CD4-positive, alpha-beta memory T cell (primary cell): ENCODE measurements at regions not wholly inside any gene's neighbourhood (a gene's known extent, or its start where the extent isn't known, plus 50 kb on each side); places are given as distances from the start of the nearest gene placed in this dataset.

Experiments
- CTCF ChIA-PET: fragments of 350-600 bp; sonication (Branson Sonifier 250); formaldehyde crosslinking; loops from one replicate; lab custom pipeline; 2021; ENCODE audit warnings: inconsistent platforms; ENCODE audit not compliant: partially characterized antibody; lab: Charles Lee
- POLR2A ChIA-PET: fragments of 350-600 bp; sonication (Branson Sonifier 250); formaldehyde crosslinking; loops from one replicate; lab custom pipeline; 2021; ENCODE audit not compliant: partially characterized antibody; lab: Charles Lee
- DNase-seq, 5 donors: peaks; one replicate each; pipeline versions ENCODE4 v3.0.0 to v3.0.0-alpha.2; 2020 to 2022; ENCODE audit warnings: mixed read lengths in 1 of 5
- H3K27ac ChIP-seq: one replicate; pipeline ENCODE4 v1.7.0; 2013; ENCODE audit warnings: low read depth, low read length
- H3K27me3 ChIP-seq: 2 replicates; pipeline ENCODE4 v1.7.0; 2013; ENCODE audit warnings: mild to moderate bottlenecking, low read length, moderate library complexity; ENCODE audit not compliant: insufficient read depth
- H3K36me3 ChIP-seq: 2 replicates; pipeline ENCODE4 v1.7.0; 2013; ENCODE audit warnings: mild to moderate bottlenecking, low read length, moderate library complexity; ENCODE audit not compliant: insufficient read depth
- H3K4me1 ChIP-seq: 2 replicates; pipeline ENCODE4 v1.7.0; 2013; ENCODE audit warnings: mild to moderate bottlenecking, low read length, moderate library complexity; ENCODE audit not compliant: insufficient read depth
- H3K4me3 ChIP-seq, 2 donors: one replicate each; pipeline ENCODE4 v1.7.0; 2013; ENCODE audit warnings: low read length in 2 of 2, mild to moderate bottlenecking in 1 of 2
- H3K9me3 ChIP-seq, 2 donors: one replicate each; pipeline ENCODE4 v1.7.0; 2013; ENCODE audit warnings: low read length in 2 of 2, control low read depth in 1 of 2; ENCODE audit not compliant: control insufficient read depth in 1 of 2
- H3K27ac Mint-ChIP-seq, 7 donors: one replicate each; pipeline ENCODE4 v1.8.0; 2020 to 2021; ENCODE audit warnings: mixed read lengths in 7 of 7, mild to moderate bottlenecking in 6 of 7, inconsistent platforms in 3 of 7, moderate library complexity in 3 of 7
- H3K27me3 Mint-ChIP-seq, 2 donors: one replicate each; pipeline ENCODE4 v1.8.0; 2020 to 2021; ENCODE audit warnings: mixed read lengths in 2 of 2
- H3K36me3 Mint-ChIP-seq, 2 donors: one replicate each; pipeline ENCODE4 v1.8.0; 2020 to 2021; ENCODE audit warnings: mixed read lengths in 2 of 2, inconsistent platforms in 1 of 2, mild to moderate bottlenecking in 1 of 2
- H3K4me1 Mint-ChIP-seq, 4 donors: one replicate each; pipeline ENCODE4 v1.8.0; 2020 to 2021; ENCODE audit warnings: mixed read lengths in 4 of 4, mild to moderate bottlenecking in 1 of 4
- H3K4me3 Mint-ChIP-seq, 8 donors: one replicate each; pipeline ENCODE4 v1.8.0; 2020 to 2021; ENCODE audit warnings: mixed read lengths in 8 of 8, mild to moderate bottlenecking in 7 of 8, moderate library complexity in 6 of 8, inconsistent platforms in 3 of 8
- H3K9me3 Mint-ChIP-seq, 8 donors: one replicate each; pipeline ENCODE4 v1.8.0; 2020 to 2021; ENCODE audit warnings: mixed read lengths in 8 of 8, mild to moderate bottlenecking in 5 of 8, inconsistent platforms in 3 of 8, moderate library complexity in 1 of 8
- intact Hi-C: fragments of 100-400 bp; cut with micrococcal nuclease; formaldehyde crosslinking; loops from one replicate; pipeline ENCODE4 v1.15.1; 2023

GRCh38 chr9:99572567-99572966, 249.1 kb upstream of the NR4A3 start:
- Histone ChIP-seq H3K9me3 (no peaks in the 10 kb centered on the region), H3K27ac (no peak overlapping the region), H3K4me3 (no peak overlapping the region), H3K27me3 (no peaks in the 10 kb centered on the region), H3K4me1 (no peaks in the 10 kb centered on the region), H3K36me3 (no peaks in the 10 kb centered on the region)
- Mint-ChIP-seq H3K36me3 (no peaks in the 10 kb centered on the region), H3K4me1 (no peaks in the 10 kb centered on the region), H3K4me3 (no peak overlapping the region), H3K27ac (no peak overlapping the region), H3K27me3 (peaks cover 4 to 8% of the 10 kb centered on the region in 2 donors), H3K9me3 (no peaks in the 10 kb centered on the region)
- POLR2A ChIA-PET: no interaction called here
- CTCF ChIA-PET: no interaction called here
- intact Hi-C loops: no loop called here
- no peak for DNase-seq

GRCh38 chr9:99573085-99573484, 248.6 kb upstream of the NR4A3 start:
- ChIA-PET CTCF (no interaction called here), POLR2A (no interaction called here)
- no peaks in the 10 kb centered on the region for H3K36me3 Mint-ChIP-seq
- Histone ChIP-seq H3K9me3 (no peaks in the 10 kb centered on the region), H3K36me3 (no peaks in the 10 kb centered on the region), H3K27me3 (no peaks in the 10 kb centered on the region), H3K27ac (no peak overlapping the region), H3K4me3 (no peak overlapping the region), H3K4me1 (no peaks in the 10 kb centered on the region)
- H3K27ac Mint-ChIP-seq: no peak overlapping the region
- no peak overlapping the region for H3K4me3 Mint-ChIP-seq
- H3K4me1 Mint-ChIP-seq: no peaks in the 10 kb centered on the region
- H3K9me3 Mint-ChIP-seq: no peaks in the 10 kb centered on the region
- peaks cover 4 to 8% of the 10 kb centered on the region in 2 donors for H3K27me3 Mint-ChIP-seq
- intact Hi-C loops: no loop called here
- no peak for DNase-seq

- H3K27ac Mint-ChIP-seq: no peak overlapping the region
- Histone ChIP-seq H3K9me3 (no peaks in the 10 kb centered on the region), H3K4me1 (no peaks in the 10 kb centered on the region), H3K4me3 (no peak overlapping the region), H3K36me3 (no peaks in the 10 kb centered on the region), H3K27me3 (no peaks in the 10 kb centered on the region), H3K27ac (no peak overlapping the region)
- H3K4me1 Mint-ChIP-seq: no peaks in the 10 kb centered on the region
- POLR2A ChIA-PET: no interaction called here
- no peak overlapping the region for H3K4me3 Mint-ChIP-seq
- DNase-seq: no peak
- intact Hi-C loops: no loop called here
- H3K27me3 Mint-ChIP-seq: peaks cover 4 to 5% of the 10 kb centered on the region in 2 donors
- no peaks in the 10 kb centered on the region for H3K36me3 Mint-ChIP-seq
- no peaks in the 10 kb centered on the region for H3K9me3 Mint-ChIP-seq
- CTCF ChIA-PET: no interaction called here
Measured at GRCh38 chr9:99573886-99574285, 247.8 kb upstream of the NR4A3 start.

- no peak overlapping the region for H3K4me3 ChIP-seq
- H3K4me1 ChIP-seq: no peaks in the 10 kb centered on the region
- Mint-ChIP-seq H3K27me3 (peaks cover 4 to 5% of the 10 kb centered on the region in 2 donors), H3K36me3 (no peaks in the 10 kb centered on the region), H3K27ac (no peak overlapping the region), H3K4me1 (no peaks in the 10 kb centered on the region), H3K9me3 (no peaks in the 10 kb centered on the region), H3K4me3 (no peak overlapping the region)
- H3K27ac ChIP-seq: no peak overlapping the region
- POLR2A ChIA-PET: no interaction called here
- no peaks in the 10 kb centered on the region for H3K27me3 ChIP-seq
- H3K9me3 ChIP-seq: no peaks in the 10 kb centered on the region
- CTCF ChIA-PET: no interaction called here
- intact Hi-C loops: no loop called here
- DNase-seq: no peak
- H3K36me3 ChIP-seq: no peaks in the 10 kb centered on the region
Measured at GRCh38 chr9:99576002-99576401, 245.7 kb upstream of the NR4A3 start.

- H3K4me1 ChIP-seq: no peaks in the 10 kb centered on the region
- no peaks in the 10 kb centered on the region for H3K27me3 ChIP-seq
- H3K4me1 Mint-ChIP-seq: no peaks in the 10 kb centered on the region
- H3K9me3 ChIP-seq: no peaks in the 10 kb centered on the region
- ChIA-PET CTCF (no interaction called here), POLR2A (no interaction called here)
- intact Hi-C loops: no loop called here
- no peaks in the 10 kb centered on the region for H3K36me3 Mint-ChIP-seq
- H3K27me3 Mint-ChIP-seq: peaks cover 4% of the 10 kb centered on the region in 2 donors
- no peak for DNase-seq
- H3K4me3 ChIP-seq: no peak overlapping the region
- no peaks in the 10 kb centered on the region for H3K9me3 Mint-ChIP-seq
- H3K4me3 Mint-ChIP-seq: no peak overlapping the region
- no peak overlapping the region for H3K27ac Mint-ChIP-seq
- no peak overlapping the region for H3K27ac ChIP-seq
- no peaks in the 10 kb centered on the region for H3K36me3 ChIP-seq
Measured at GRCh38 chr9:99576876-99577275, 244.8 kb upstream of the NR4A3 start.

GRCh38 chr9:99577351-99577750, 244.3 kb upstream of the NR4A3 start:
- Mint-ChIP-seq H3K27ac (no peak overlapping the region), H3K4me1 (no peaks in the 10 kb centered on the region), H3K9me3 (no peaks in the 10 kb centered on the region), H3K4me3 (no peak overlapping the region), H3K36me3 (no peaks in the 10 kb centered on the region), H3K27me3 (peaks cover 3 to 4% of the 10 kb centered on the region in 2 donors)
- Histone ChIP-seq H3K27ac (no peak overlapping the region), H3K36me3 (no peaks in the 10 kb centered on the region), H3K9me3 (no peaks in the 10 kb centered on the region), H3K27me3 (no peaks in the 10 kb centered on the region), H3K4me3 (no peak overlapping the region), H3K4me1 (no peaks in the 10 kb centered on the region)
- intact Hi-C loops: no loop called here
- ChIA-PET POLR2A (no interaction called here), CTCF (no interaction called here)
- DNase-seq: no peak

- intact Hi-C loops: no loop called here
- Histone ChIP-seq H3K9me3 (no peaks in the 10 kb centered on the region), H3K36me3 (no peaks in the 10 kb centered on the region), H3K4me1 (no peaks in the 10 kb centered on the region), H3K27ac (no peak overlapping the region), H3K27me3 (no peaks in the 10 kb centered on the region), H3K4me3 (no peak overlapping the region)
- no peak for DNase-seq
- peaks cover 2 to 3% of the 10 kb centered on the region in 2 donors for H3K27me3 Mint-ChIP-seq
- no peaks in the 10 kb centered on the region for H3K36me3 Mint-ChIP-seq
- no peak overlapping the region for H3K27ac Mint-ChIP-seq
- ChIA-PET POLR2A (no interaction called here), CTCF (interaction anchor here (0.8 kb wide), 1 partner anchor 15 kb away, joined by 3 read pairs; no protein-coding TSS in a partner anchor)
- no peaks in the 10 kb centered on the region for H3K4me1 Mint-ChIP-seq
- H3K4me3 Mint-ChIP-seq: no peak overlapping the region
- H3K9me3 Mint-ChIP-seq: peaks cover 0 to 2% (median 0%) of the 10 kb centered on the region in 8 donors
Measured at GRCh38 chr9:99578666-99579065, 243.0 kb upstream of the NR4A3 start.

- Mint-ChIP-seq H3K27me3 (peaks cover 3% of the 10 kb centered on the region in 2 donors), H3K27ac (no peak overlapping the region), H3K4me3 (no peak overlapping the region), H3K4me1 (no peaks in the 10 kb centered on the region), H3K9me3 (peaks cover 0 to 2% (median 0%) of the 10 kb centered on the region in 8 donors), H3K36me3 (no peaks in the 10 kb centered on the region)
- H3K36me3 ChIP-seq: no peaks in the 10 kb centered on the region
- intact Hi-C loops: no loop called here
- H3K27me3 ChIP-seq: no peaks in the 10 kb centered on the region
- DNase-seq: no peak
- no peak overlapping the region for H3K27ac ChIP-seq
- ChIA-PET POLR2A (no interaction called here), CTCF (no interaction called here)
- no peaks in the 10 kb centered on the region for H3K9me3 ChIP-seq
- H3K4me1 ChIP-seq: no peaks in the 10 kb centered on the region
- H3K4me3 ChIP-seq: no peak overlapping the region
Measured at GRCh38 chr9:99579964-99580363, 241.7 kb upstream of the NR4A3 start.
